HCT116 (cell line): ENCODE measurements at regions not wholly inside any gene's neighbourhood (a gene's known extent, or its start where the extent isn't known, plus 50 kb on each side); places are given as distances from the start of the nearest gene placed in this dataset.

ENCODE experiments used
- ATAC-seq: fragments of 200-7000 bp; cut with Tn5 transposase; 2 replicates; pipeline ENCODE4 v1.9.1; 2020; ENCODE audit warnings: mild to moderate bottlenecking, moderate library complexity
- BruUV-seq: library from RNA; stranded (reverse); fragments of 400-500 nt; replicated peaks from 2 replicates; lab custom pipeline; 2021; lab: Mats Ljungman, UMichigan
- CTCF ChIA-PET: fragments of 300-600 bp; sonication (Branson Sonifier 250); formaldehyde crosslinking; loops from one replicate; lab custom pipeline; 2021; ENCODE audit warnings: antibody characterized with exemption; lab: Charles Lee
- POLR2A ChIA-PET: fragments of 300-600, 350-600 bp; sonication (Branson Sonifier 250); formaldehyde crosslinking; loops from one replicate; lab custom pipeline; 2021; ENCODE audit warnings: antibody characterized with exemption; lab: Charles Lee
- RAD21 ChIA-PET, 2 experiments: fragments of 300-600 bp; sonication (Branson Sonifier 250); formaldehyde crosslinking; loops; one replicate each; lab custom pipeline; 2023; ENCODE audit warnings: low total read pairs in 2 of 2; ENCODE audit not compliant: uncharacterized antibody in 2 of 2, unreplicated experiment in 2 of 2, low non-redundant PET in 1 of 2; lab: Charles Lee
- DNase-seq: peaks from one replicate; pipeline ENCODE4 v3.0.0-alpha.2; 2010; ENCODE audit warnings: low read depth, low spot score
- H2AFZ ChIP-seq: fragments of 200-600 bp; shearing (Covaris generic), sonication (generic); 2 replicates; pipeline ENCODE4 v1.6.1; 2017; ENCODE audit warnings: low read depth, mixed run types, mixed read lengths, antibody characterized with exemption, low read length; ENCODE audit not compliant: poor library complexity, severe bottlenecking
- H3K27ac ChIP-seq: 2 replicates; pipeline ENCODE4 v1.5.1; 2012; ENCODE audit warnings: low read depth, low read length
- H3K27me3 ChIP-seq: fragments of 200-600 bp; sonication (generic); 2 replicates; pipeline ENCODE4 v1.6.1; 2016; ENCODE audit warnings: mixed run types, low read length, mixed read lengths; ENCODE audit not compliant: insufficient read depth
- H3K36me3 ChIP-seq, 2 experiments: fragments of 200-500 bp in 1 of 2; fragments of 200-600 bp in 1 of 2; sonication (Bioruptor generic) in 1 of 2; sonication (generic) in 1 of 2; 2 replicates each; pipeline versions ENCODE4 v1.5.1 to v1.6.1; 2014 to 2016; ENCODE audit warnings: low read length in 2 of 2, inconsistent platforms in 1 of 2, mixed read lengths in 1 of 2, mixed run types in 1 of 2; ENCODE audit not compliant: insufficient read depth in 2 of 2, control insufficient read depth in 1 of 2
- H3K4me1 ChIP-seq, 2 experiments: fragments of 200-600 bp in 1 of 2; sonication (generic) in 1 of 2; 2 replicates each; pipeline versions ENCODE4 v1.5.1 to v1.6.1; 2012 to 2017; ENCODE audit warnings: low read length in 2 of 2, inconsistent platforms in 1 of 2, mild to moderate bottlenecking in 1 of 2, mixed read lengths in 1 of 2, mixed run types in 1 of 2, moderate library complexity in 1 of 2; ENCODE audit not compliant: insufficient read depth in 2 of 2, control insufficient read depth in 1 of 2
- H3K4me2 ChIP-seq: fragments of 200-600 bp; sonication (generic); 2 replicates; pipeline ENCODE4 v1.6.1; 2017; ENCODE audit warnings: mixed run types, low read length, mixed read lengths
- H3K4me3 ChIP-seq, 2 experiments: fragments of 200-600 bp in 1 of 2; sonication (generic) in 1 of 2; replicated peaks in 1 of 2; 2 replicates each; pipeline ENCODE4 v1.5.1; 2011 to 2016; ENCODE audit warnings: low read length in 2 of 2, control low read depth in 1 of 2, low read depth in 1 of 2, mild to moderate bottlenecking in 1 of 2, mixed read lengths in 1 of 2, mixed run types in 1 of 2
- H3K79me2 ChIP-seq: fragments of 200-600 bp; sonication (generic); 2 replicates; pipeline ENCODE4 v1.6.1; 2017; ENCODE audit warnings: mild to moderate bottlenecking, mixed run types, low read length, moderate library complexity, mixed read lengths; ENCODE audit not compliant: insufficient read depth
- H3K9ac ChIP-seq: fragments of 200-600 bp; sonication (generic); 2 replicates; pipeline ENCODE4 v1.6.1; 2016; ENCODE audit warnings: low read length, mixed read lengths
- H3K9me2 ChIP-seq: fragments of 200-600 bp; sonication (generic), shearing (Covaris generic); 2 replicates; pipeline ENCODE4 v1.6.1; 2017; ENCODE audit warnings: mixed run types, mild to moderate bottlenecking, moderate library complexity; ENCODE audit not compliant: insufficient read depth
- H3K9me3 ChIP-seq, 2 experiments: fragments of 200-500 bp in 1 of 2; fragments of 200-600 bp in 1 of 2; sonication (Bioruptor generic) in 1 of 2; sonication (generic) in 1 of 2; 2 replicates each; pipeline ENCODE4 v1.6.1; 2014 to 2017; ENCODE audit warnings: low read length in 2 of 2, mixed read lengths in 2 of 2, inconsistent platforms in 1 of 2, low read depth in 1 of 2, mild to moderate bottlenecking in 1 of 2, mixed run types in 1 of 2, moderate library complexity in 1 of 2; ENCODE audit not compliant: control insufficient read depth in 1 of 2, insufficient read depth in 1 of 2
- H4K20me1 ChIP-seq: fragments of 200-600 bp; sonication (generic), shearing (Covaris generic); 2 replicates; pipeline ENCODE4 v1.6.1; 2017; ENCODE audit warnings: mixed run types, mild to moderate bottlenecking, moderate library complexity; ENCODE audit not compliant: insufficient read depth
- ATF3 ChIP-seq: IDR thresholded peaks from 2 replicates; pipeline ENCODE4 v1.6.1; 2012
- CBX3 ChIP-seq: IDR thresholded peaks from 2 replicates; pipeline ENCODE4 v1.6.1; 2012; ENCODE audit warnings: low read depth
- CEBPB ChIP-seq: IDR thresholded peaks from 2 replicates; pipeline ENCODE4 v1.6.1; 2012; ENCODE audit warnings: low read depth
- EGR1 ChIP-seq: IDR thresholded peaks from 2 replicates; pipeline ENCODE4 v1.6.1; 2012; ENCODE audit warnings: low read depth
- ELF1 ChIP-seq: IDR thresholded peaks from 2 replicates; pipeline ENCODE4 v1.6.1; 2012; ENCODE audit warnings: low read depth, borderline replicate concordance
- EZH2 ChIP-seq: fragments of 200-600 bp; sonication (generic); IDR thresholded peaks from 2 replicates; pipeline ENCODE4 v1.6.1; 2017; ENCODE audit warnings: antibody characterized with exemption, mixed run types
- EZH2phosphoT487 ChIP-seq: fragments of 200-600 bp; IDR thresholded peaks from 2 replicates; pipeline ENCODE4 v1.6.1; 2018; ENCODE audit warnings: antibody characterized with exemption, borderline replicate concordance
- FOSL1 ChIP-seq: IDR thresholded peaks from 2 replicates; pipeline ENCODE4 v1.6.1; 2012; ENCODE audit warnings: low read depth
- MAX ChIP-seq: IDR thresholded peaks from 2 replicates; pipeline ENCODE4 v1.6.1; 2012
- POLR2A ChIP-seq: IDR thresholded peaks from 2 replicates; pipeline ENCODE4 v1.7.0; 2011; ENCODE audit warnings: borderline replicate concordance; ENCODE audit not compliant: insufficient read depth, insufficient read length; ENCODE audit errors: extremely low read depth
- POLR2AphosphoS5 ChIP-seq: IDR thresholded peaks from 2 replicates; pipeline ENCODE4 v1.6.1; 2011; ENCODE audit warnings: mild to moderate bottlenecking, low read depth, low read length, moderate library complexity
- RAD21 ChIP-seq: IDR thresholded peaks from 2 replicates; pipeline ENCODE4 v1.6.1; 2012; ENCODE audit warnings: low read depth, mild to moderate bottlenecking
- REST ChIP-seq: IDR thresholded peaks from 2 replicates; pipeline ENCODE4 v1.6.1; 2012; ENCODE audit warnings: low read depth
- SIN3A ChIP-seq: IDR thresholded peaks from 2 replicates; pipeline ENCODE4 v1.6.1; 2012; ENCODE audit warnings: low read depth
- SP1 ChIP-seq: IDR thresholded peaks from 2 replicates; pipeline ENCODE4 v1.6.1; 2012; ENCODE audit warnings: low read depth
- SRF ChIP-seq: IDR thresholded peaks from 2 replicates; pipeline ENCODE4 v1.6.1; 2012; ENCODE audit warnings: low read depth
- TCF7L2 ChIP-seq: IDR thresholded peaks from 2 replicates; pipeline ENCODE4 v1.7.0; 2011; ENCODE audit warnings: borderline replicate concordance, inconsistent platforms; ENCODE audit not compliant: insufficient read depth, insufficient read length; ENCODE audit errors: extremely low read depth
- YY1 ChIP-seq: IDR thresholded peaks from 2 replicates; pipeline ENCODE4 v1.6.1; 2011; ENCODE audit warnings: low read length, low read depth, moderate library complexity, mild to moderate bottlenecking; ENCODE audit not compliant: insufficient replicate concordance; ENCODE audit errors: extremely low read depth
- ZBTB33 ChIP-seq: IDR thresholded peaks from 2 replicates; pipeline ENCODE4 v1.6.1; 2011; ENCODE audit warnings: mild to moderate bottlenecking, low read length, moderate library complexity; ENCODE audit not compliant: insufficient replicate concordance; ENCODE audit errors: extremely low read depth
- ZFX ChIP-seq: fragments of 450-650 bp; IDR thresholded peaks from 2 replicates; pipeline ENCODE4 v1.6.1; 2017
- intact Hi-C: fragments of 100-400 bp; cut with micrococcal nuclease; formaldehyde crosslinking; loops from 2 replicates; pipeline ENCODE4 v1.10.0; 2022

- Histone ChIP-seq H3K36me3 (no peaks in the 10 kb centered on the region), H4K20me1 (no peaks in the 10 kb centered on the region), H3K4me2 (no peak overlapping the region), H2AFZ (no peak overlapping the region), H3K4me1 (peaks cover 6 to 11% of the 10 kb centered on the region in 2 experiments; a peak in 3 of 4 replicates), H3K27ac (no peak overlapping the region), H3K4me3 (no peak overlapping the region), H3K9ac (no peak overlapping the region), H3K9me3 (no peaks in the 10 kb centered on the region)
- no TSS peak for BruUV-seq
- intact Hi-C loops: no loop called here
- ATAC-seq: no peak
- CTCF ChIA-PET: no interaction called here
- TF ChIP-seq TCF7L2: no peak
- TF ChIP-seq YY1: no peak
- no peak for TF ChIP-seq ELF1
- no peak for TF ChIP-seq FOSL1
- no peak for TF ChIP-seq REST
- no peak for TF ChIP-seq CEBPB
- TF ChIP-seq SRF: no peak
- TF ChIP-seq SP1: no peak
- TF ChIP-seq POLR2A: no peak
- TF ChIP-seq EZH2phosphoT487: no peak
- no peak for TF ChIP-seq RAD21
- TF ChIP-seq EGR1: no peak
- TF ChIP-seq ZFX: no peak
- TF ChIP-seq CBX3: no peak
- TF ChIP-seq EZH2: no peak
- no peak for TF ChIP-seq SIN3A
- TF ChIP-seq POLR2AphosphoS5: no peak
- TF ChIP-seq MAX: no peak
- TF ChIP-seq ZBTB33: no peak
- TF ChIP-seq ATF3: no peak
- TF ChIP-seq, all 23 proteins: peak for 0
- Histone ChIP-seq H3K27me3 (no peaks in the 10 kb centered on the region), H3K79me2 (no peaks in the 10 kb centered on the region), H3K9me2 (no peaks in the 10 kb centered on the region)
- RAD21 ChIA-PET: no interaction called here
- POLR2A ChIA-PET: no interaction called here
- DNase-seq: no peak
Observed at GRCh38 chr11:45048870-45049691, 97.4 kb upstream of the PRDM11 start.
